Neural progenitor cell (in vitro differentiated cells): ENCODE measurements at regions not wholly inside any gene's neighbourhood (a gene's known extent, or its start where the extent isn't known, plus 50 kb on each side); places are given as distances from the start of the nearest gene placed in this dataset.

ENCODE experiments used
- CTCF ChIP-seq: fragments of 200-600 bp; sonication (generic); IDR thresholded peaks from 2 replicates; pipeline ENCODE4 v1.5.1; 2017; ENCODE audit warnings: antibody characterized with exemption, mild to moderate bottlenecking
- EZH2phosphoT487 ChIP-seq: fragments of 200-600 bp; sonication (generic); IDR thresholded peaks from 2 replicates; pipeline ENCODE4 v1.6.1; 2017; ENCODE audit warnings: antibody characterized with exemption

GRCh38 chr6:90369024-90369519 lies 72.4 kb upstream of the BACH2 start:
- TF ChIP-seq CTCF (no peak), EZH2phosphoT487 (no peak)
